GM12864 (cell line): ENCODE measurements at regions not wholly inside any gene's neighbourhood (a gene's known extent, or its start where the extent isn't known, plus 50 kb on each side); places are given as distances from the start of the nearest gene placed in this dataset.

Source experiments
- DNase-seq: peaks from one replicate; pipeline ENCODE4 v3.0.0-alpha.2; 2011; ENCODE audit warnings: low read depth
- H3K4me3 ChIP-seq: 2 replicates; pipeline ENCODE4 v1.5.1; 2011; ENCODE audit warnings: mild to moderate bottlenecking, low read depth, low read length, control low read depth
- TF ChIP-seq, protein P1 (sequence below): IDR thresholded peaks from 2 replicates; pipeline ENCODE4 v1.5.1; 2011; ENCODE audit warnings: low read depth, mild to moderate bottlenecking, moderate library complexity, low read length, control low read depth, inconsistent platforms; ENCODE audit errors: missing control alignments

DNA sequence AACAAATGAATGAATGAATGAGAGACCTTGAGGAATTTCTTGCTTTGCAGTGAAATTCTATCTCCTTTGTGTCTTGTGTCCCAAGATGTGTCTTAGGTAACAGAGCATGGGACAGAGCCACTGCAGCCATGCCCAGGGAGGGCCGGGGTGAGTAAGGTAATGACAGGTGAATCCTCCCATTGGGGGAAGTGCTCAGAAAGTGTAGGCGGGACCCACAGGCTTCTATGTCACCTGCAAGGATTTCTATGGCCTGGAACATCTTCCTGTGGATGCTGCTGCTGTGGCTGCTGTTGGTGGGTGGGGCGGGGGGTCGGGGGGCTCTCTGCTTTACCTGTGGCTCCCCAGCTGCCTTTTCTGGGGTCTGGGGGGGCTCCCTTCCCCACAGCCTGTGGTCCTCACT, 133.6 kb upstream of the IER5L start:
- no peak for DNase-seq
- no peak overlapping the region for H3K4me3 ChIP-seq
- TF ChIP-seq, protein P1, sequence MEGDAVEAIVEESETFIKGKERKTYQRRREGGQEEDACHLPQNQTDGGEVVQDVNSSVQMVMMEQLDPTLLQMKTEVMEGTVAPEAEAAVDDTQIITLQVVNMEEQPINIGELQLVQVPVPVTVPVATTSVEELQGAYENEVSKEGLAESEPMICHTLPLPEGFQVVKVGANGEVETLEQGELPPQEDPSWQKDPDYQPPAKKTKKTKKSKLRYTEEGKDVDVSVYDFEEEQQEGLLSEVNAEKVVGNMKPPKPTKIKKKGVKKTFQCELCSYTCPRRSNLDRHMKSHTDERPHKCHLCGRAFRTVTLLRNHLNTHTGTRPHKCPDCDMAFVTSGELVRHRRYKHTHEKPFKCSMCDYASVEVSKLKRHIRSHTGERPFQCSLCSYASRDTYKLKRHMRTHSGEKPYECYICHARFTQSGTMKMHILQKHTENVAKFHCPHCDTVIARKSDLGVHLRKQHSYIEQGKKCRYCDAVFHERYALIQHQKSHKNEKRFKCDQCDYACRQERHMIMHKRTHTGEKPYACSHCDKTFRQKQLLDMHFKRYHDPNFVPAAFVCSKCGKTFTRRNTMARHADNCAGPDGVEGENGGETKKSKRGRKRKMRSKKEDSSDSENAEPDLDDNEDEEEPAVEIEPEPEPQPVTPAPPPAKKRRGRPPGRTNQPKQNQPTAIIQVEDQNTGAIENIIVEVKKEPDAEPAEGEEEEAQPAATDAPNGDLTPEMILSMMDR = no peak

GRCh38 chr9:129310666-129311350, 132.7 kb upstream of the IER5L start:
- no peak overlapping the region for H3K4me3 ChIP-seq
- TF ChIP-seq, protein P1 = no peak
- no peak for DNase-seq

- H3K4me3 ChIP-seq = no peak overlapping the region
- DNase-seq = no peak
- TF ChIP-seq, protein P1 = no peak
These were observed 131.8 kb upstream of the IER5L start for GRCh38 chr9:129309906-129310305.

DNA sequence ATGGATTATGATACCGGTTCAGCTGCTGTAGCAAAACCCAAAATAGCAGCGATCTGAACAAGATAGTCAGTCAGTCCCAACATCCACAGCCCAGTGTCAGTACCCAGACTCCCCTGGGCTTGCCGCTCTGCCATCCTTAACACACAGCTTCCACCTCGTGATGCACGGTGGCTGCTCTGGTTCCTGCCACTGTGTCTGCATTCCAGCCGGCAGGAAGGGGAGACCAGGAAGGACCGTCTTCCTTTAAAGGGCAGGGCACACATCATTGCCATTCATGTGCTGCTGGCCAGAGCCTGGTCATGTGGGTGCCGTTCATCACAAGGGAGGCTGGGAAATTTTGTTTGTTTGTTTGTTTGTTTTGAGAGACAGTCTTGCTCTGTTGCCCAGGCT, 131.0 kb upstream of the IER5L start:
- TF ChIP-seq, protein P1 = no peak
- no peak overlapping the region for H3K4me3 ChIP-seq
- no peak for DNase-seq

DNA sequence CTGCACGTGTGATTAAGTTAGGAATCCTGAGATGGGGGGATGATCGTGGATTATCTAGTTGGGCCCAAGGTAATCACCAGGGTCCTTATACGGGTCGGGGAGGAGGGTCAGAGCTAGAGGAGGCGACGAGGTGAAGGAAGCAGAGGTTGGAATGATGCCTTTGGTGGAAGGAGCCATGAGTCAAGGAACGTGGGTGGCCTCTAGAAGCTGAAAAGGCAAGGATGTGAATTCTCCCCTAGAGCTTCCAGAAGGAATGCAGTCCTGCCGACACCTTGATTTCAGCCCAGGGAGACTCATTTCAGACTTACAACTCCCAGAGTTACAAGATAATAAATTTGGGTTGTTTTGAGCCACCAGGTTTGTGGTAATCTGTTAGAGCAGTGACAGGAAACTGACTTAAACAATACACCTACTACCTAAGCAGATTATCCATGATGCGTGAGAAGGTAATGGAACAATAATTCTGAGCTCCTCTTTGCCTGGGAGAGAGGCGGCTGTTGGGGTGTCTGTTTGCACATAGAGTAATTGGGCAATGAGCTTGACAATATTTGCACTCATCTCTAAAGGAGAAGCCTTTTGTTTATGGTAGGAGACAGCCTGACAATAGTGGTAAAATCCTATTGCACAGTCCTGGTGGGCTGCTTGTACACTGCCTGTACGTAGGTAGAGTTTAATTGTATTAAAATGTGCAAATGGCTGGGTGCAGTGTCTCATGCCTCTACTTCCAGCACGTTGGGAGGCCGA, 129.3 kb upstream of the IER5L start:
- TF ChIP-seq, protein P1 = no peak
- H3K4me3 ChIP-seq = no peak overlapping the region
- no peak for DNase-seq

GRCh38 chr9:129306318-129306973, 128.4 kb upstream of the IER5L start:
- TF ChIP-seq, protein P1 = no peak
- no peak overlapping the region for H3K4me3 ChIP-seq
- no peak for DNase-seq

DNA sequence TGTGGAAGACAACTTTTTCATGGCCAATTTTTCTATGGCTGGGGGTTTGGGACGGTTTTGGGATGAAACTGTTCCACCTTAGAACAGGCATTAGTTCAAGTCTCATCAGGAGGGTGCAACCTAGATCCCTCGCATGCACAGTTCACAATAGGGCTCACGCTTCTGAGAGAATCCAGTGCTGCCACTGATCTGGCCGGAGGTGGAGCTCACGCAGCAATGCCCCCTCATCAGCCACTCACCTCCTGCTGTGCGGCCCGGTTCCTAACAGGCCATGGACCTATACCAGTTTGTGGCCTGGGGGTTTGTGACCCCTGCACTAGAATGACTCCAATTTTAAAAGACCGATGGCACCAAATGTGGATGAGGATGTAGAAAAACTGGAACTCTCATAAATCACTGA, 127.2 kb upstream of the IER5L start:
- DNase-seq = no peak
- TF ChIP-seq, protein P1 = no peak
- no peak overlapping the region for H3K4me3 ChIP-seq
